GM13976 (cell line): ENCODE measurements at regions not wholly inside any gene's neighbourhood (a gene's known extent, or its start where the extent isn't known, plus 50 kb on each side); places are given as distances from the start of the nearest gene placed in this dataset.

Experiments used
- DNase-seq: peaks from one replicate; pipeline ENCODE4 v3.0.0; 2012; ENCODE audit warnings: low spot score
- in situ Hi-C: fragments of 300-500 bp; cut with MboI; formaldehyde crosslinking; loops from one replicate; pipeline ENCODE4 v1.12.0; 2022; ENCODE audit warnings: low sequenced_read_pairs, mixed read lengths, inconsistent platforms; ENCODE audit not compliant: unreplicated experiment
- TF ChIP-seq, protein P1 (sequence below): IDR thresholded peaks from 2 replicates; pipeline ENCODE4 v1.5.1; 2012; ENCODE audit warnings: borderline replicate concordance, mild to moderate bottlenecking; ENCODE audit not compliant: insufficient read depth; ENCODE audit errors: extremely low read depth, missing control alignments, control extremely low read depth

DNA sequence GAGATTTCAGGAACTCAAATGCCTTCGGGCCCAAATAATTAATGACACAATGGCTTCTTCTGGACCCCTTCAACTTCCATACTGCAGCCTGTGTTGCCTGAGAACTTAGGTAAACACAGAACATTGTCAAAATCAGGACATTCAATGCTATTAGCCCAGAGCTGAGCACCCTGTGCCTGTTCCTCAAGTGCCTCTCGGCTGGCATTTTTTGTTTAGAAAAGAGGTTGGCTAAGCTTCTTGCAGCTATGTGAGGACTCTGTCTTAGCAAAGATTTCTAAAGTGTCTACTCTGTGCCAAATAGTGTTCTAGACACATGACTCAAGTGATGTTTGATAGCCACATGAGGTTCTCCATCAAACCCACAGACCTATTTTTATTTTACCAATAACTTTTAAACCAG lies 289.3 kb upstream of the ARID1B start:
- in situ Hi-C loops, result no loop called here
- TF ChIP-seq, protein P1, sequence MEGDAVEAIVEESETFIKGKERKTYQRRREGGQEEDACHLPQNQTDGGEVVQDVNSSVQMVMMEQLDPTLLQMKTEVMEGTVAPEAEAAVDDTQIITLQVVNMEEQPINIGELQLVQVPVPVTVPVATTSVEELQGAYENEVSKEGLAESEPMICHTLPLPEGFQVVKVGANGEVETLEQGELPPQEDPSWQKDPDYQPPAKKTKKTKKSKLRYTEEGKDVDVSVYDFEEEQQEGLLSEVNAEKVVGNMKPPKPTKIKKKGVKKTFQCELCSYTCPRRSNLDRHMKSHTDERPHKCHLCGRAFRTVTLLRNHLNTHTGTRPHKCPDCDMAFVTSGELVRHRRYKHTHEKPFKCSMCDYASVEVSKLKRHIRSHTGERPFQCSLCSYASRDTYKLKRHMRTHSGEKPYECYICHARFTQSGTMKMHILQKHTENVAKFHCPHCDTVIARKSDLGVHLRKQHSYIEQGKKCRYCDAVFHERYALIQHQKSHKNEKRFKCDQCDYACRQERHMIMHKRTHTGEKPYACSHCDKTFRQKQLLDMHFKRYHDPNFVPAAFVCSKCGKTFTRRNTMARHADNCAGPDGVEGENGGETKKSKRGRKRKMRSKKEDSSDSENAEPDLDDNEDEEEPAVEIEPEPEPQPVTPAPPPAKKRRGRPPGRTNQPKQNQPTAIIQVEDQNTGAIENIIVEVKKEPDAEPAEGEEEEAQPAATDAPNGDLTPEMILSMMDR, result no peak
- no peak for DNase-seq

DNA sequence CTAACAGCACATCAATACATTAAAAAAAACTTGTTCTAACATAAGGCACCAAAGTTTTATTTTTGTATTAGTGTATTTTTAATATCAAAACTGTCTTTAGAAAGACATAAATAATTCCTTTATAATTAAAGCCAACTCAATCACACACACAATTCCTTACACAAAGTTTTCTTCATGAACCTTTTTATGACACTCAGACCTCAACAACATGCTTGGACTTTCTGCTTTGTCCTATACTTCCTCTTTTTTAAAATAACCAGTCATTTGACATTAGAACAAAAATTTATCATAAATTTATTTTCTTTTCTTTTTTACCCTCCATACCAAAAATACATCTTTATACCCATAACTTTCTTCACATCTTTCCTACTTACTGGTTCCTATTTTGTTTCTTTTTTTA lies 292.0 kb upstream of the ARID1B start:
- DNase-seq, result no peak
- in situ Hi-C loops, result no loop called here
- TF ChIP-seq, protein P1, result no peak

DNA sequence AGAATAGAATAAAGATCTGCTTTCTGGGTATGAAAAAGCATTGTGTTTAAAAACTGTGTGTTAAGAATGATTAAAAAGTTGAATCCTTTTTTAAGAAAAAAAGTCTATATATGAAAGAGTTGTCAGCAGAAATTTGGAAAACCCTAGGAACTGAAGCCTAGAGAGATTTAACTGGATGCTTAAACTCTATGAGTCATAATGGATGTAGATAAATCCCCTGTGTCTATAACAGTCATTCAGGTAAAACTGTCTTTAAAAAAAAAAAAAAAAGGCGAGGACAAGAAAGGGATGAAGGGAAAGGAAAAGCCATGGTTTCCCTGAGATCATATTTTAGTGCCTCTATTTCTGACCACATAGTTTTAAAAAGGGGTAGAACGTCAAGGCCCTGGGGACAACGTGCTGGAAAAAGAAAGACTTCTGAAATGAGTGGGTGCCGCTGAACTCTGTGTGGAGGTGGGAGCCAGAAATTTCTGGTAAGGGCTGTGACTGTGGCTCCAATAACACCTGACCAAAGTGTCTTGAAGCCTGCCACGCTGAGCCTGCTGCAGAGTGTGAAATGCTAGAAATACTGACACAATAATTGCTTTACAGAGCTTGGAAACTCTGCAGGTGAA lies 302.6 kb upstream of the ARID1B start:
- in situ Hi-C loops, result no loop called here
- DNase-seq, result peak; percentile 30
- TF ChIP-seq, protein P1, result no peak

DNA sequence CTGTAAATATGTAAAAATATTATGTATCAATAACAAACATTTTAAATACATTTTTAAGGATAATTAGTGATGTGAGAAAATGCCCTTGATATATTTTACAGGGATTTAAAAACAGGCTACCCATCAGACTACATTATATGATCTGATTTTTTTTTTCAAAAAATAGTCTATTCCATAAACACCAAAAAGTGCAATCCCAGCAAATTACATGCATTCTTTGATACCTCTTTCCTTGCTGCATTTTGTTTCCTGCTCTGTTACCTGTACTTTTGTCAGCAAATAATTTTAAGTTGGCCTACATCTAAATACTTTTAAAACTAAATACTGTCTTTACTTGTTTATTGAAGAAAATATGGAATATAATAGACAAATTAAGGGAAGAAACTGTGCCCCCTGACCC lies 306.2 kb upstream of the ARID1B start:
- in situ Hi-C loops, result no loop called here
- no peak for DNase-seq
- TF ChIP-seq, protein P1, result no peak

DNA sequence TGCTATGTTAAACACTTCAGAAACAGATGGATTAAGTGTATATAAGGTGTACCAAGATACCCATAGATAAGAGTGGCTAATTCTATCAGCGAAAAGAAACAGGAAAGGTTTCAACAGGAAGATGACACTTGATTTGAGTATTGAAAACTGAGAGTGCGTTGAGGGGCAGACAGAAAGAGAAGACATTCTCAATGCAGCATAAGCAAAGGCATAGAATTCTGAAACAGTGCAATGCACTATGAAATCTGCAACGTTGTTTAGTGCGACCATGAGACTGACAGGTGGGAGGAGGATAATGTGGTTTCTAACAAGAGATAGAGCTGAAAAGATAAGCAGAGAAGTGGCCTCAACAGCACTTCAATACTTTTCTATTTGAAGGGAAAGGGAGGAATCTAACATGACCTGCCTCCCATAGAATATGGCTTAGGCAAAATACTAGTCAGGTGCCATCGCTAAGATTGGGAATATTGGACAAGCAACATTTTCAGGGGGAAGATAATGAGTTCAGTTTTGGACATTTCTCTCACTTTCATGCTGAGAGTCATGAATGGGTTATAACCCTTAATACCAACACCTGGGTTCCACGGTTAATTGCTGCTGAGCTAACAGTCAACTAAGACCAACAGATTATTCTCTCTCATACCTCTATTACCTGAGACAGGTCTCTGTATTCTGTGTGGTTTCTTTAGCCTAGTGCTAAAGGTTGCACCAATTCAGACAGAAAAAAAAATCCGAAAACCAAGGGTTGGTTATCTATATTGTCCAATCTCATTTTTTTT lies 312.9 kb upstream of the ARID1B start:
- TF ChIP-seq, protein P1, result no peak
- in situ Hi-C loops, result no loop called here
- DNase-seq, result no peak

DNA sequence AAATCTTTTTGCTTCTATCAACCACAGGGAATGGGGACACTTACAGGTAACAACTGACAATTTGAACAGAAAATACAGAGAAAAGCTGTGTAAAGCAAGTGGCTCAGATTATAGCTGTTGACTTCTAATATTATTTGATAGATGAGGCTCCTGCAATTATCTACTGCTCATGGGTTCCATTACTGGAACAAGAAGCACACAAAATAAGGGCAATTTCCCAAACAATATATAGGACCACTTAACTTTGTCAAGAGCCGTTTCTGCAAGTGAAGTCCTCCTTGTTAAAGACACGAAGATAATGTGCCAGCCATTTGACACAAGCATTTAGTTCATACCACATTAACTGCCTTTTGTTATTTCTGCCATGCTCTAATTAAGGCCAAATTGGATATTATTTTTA lies 315.5 kb upstream of the ARID1B start:
- in situ Hi-C loops, result no loop called here

More for the DNA sequence above, 315.5 kb upstream of the ARID1B start:
- DNase-seq, result no peak
- TF ChIP-seq, protein P1, result no peak
